ENCODE measurements at regions not wholly inside any gene's neighbourhood (a gene's known extent, or its start where the extent isn't known, plus 50 kb on each side); places are given as distances from the start of the nearest gene placed in this dataset.

- H3K9ac ChIP-seq (ENCODE audit: insufficient read depth, low read depth, low read length) = no peak overlapping the region
- H3K4me2 ChIP-seq (ENCODE audit: low read depth, low read length) = no peak overlapping the region
- H3K9me3 ChIP-seq (ENCODE audit: low read length) = no peaks in the 10 kb centered on the region
- H2AFZ ChIP-seq (ENCODE audit: low read length) = no peak overlapping the region
- DNase-seq (ENCODE audit: low spot score) = no peak
- no peaks in the 10 kb centered on the region for H3K4me1 ChIP-seq (ENCODE audit: insufficient read depth, low read length)
- H3K36me3 ChIP-seq (replicated peaks in 1 of 2; ENCODE audit: control insufficient read depth in 1 of 2, insufficient read depth in 2 of 2, low read length in 2 of 2) = no peaks in the 10 kb centered on the region
- no peaks in the 10 kb centered on the region for H3K79me2 ChIP-seq (ENCODE audit: insufficient read depth, low read length)
- H3K4me3 ChIP-seq (replicated peaks in 1 of 3; ENCODE audit: insufficient read depth in 1 of 3, low read depth in 2 of 3, low read length in 3 of 3) = no peak overlapping the region
- no peak for ATAC-seq
- H3K27ac ChIP-seq (ENCODE audit: extremely low read length, insufficient read depth, low read length) = no peak overlapping the region
- 27% methylated on average over 3 of the region's 4 CpGs for WGBS (ENCODE audit: low lambda C conversion rate)
- no peaks in the 10 kb centered on the region for H4K20me1 ChIP-seq (ENCODE audit: insufficient read depth, low read length)
- CTCF ChIA-PET (ENCODE audit: low intra/inter-chr PET ratio, low total read pairs) = no interaction called here
- POLR2A ChIA-PET = no interaction called here
- in situ Hi-C loops (cut with HindIII; ENCODE audit: extremely low pct_ligation_motif_present, low pct_unique_long_range_greater_than_20kb) (no loop called here), intact Hi-C loops (cut with micrococcal nuclease; ENCODE audit: unreplicated experiment) (no loop called here)
- H3K27me3 ChIP-seq (ENCODE audit: control insufficient read depth in 1 of 2, insufficient read depth in 2 of 2, low read length in 2 of 2) = no peaks in the 10 kb centered on the region
- FAIRE-seq = no peak
- TF ChIP-seq ZNF589 (CRISPR knock-in tag; conservative IDR thresholded peaks at IDR 0.05) (no peak), ATF7-NPFF (CRISPR knock-in tag; IDR thresholded peaks at IDR 0.05; ENCODE audit: low read depth) (no peak), ZNF674 (CRISPR knock-in tag; IDR thresholded peaks at IDR 0.05; ENCODE audit: low read depth) (no peak), ETS1 (CRISPR knock-in tag; IDR thresholded peaks at IDR 0.05) (no peak), CBX2 (IDR thresholded peaks at IDR 0.05; ENCODE audit: low read depth, low read length) (no peak), CBX2 (CRISPR knock-in tag; IDR thresholded peaks at IDR 0.05; ENCODE audit: low read depth) (no peak), CAMTA2 (CRISPR knock-in tag; IDR thresholded peaks at IDR 0.05; ENCODE audit: borderline replicate concordance) (no peak), NR3C1 (CRISPR knock-in tag; IDR thresholded peaks at IDR 0.05) (no peak), PPARG (CRISPR knock-in tag; conservative IDR thresholded peaks at IDR 0.05) (no peak), ELK4 (CRISPR knock-in tag; IDR thresholded peaks at IDR 0.05; ENCODE audit: borderline replicate concordance) (no peak)
- BruUV-seq (replicated peaks) = no TSS peak
Observed at GRCh38 chrX:3167771-3168170, 126.5 kb downstream of the ARSF start.
